ENCODE measurements at regions not wholly inside any gene's neighbourhood (a gene's known extent, or its start where the extent isn't known, plus 50 kb on each side); places are given as distances from the start of the nearest gene placed in this dataset.

DNA sequence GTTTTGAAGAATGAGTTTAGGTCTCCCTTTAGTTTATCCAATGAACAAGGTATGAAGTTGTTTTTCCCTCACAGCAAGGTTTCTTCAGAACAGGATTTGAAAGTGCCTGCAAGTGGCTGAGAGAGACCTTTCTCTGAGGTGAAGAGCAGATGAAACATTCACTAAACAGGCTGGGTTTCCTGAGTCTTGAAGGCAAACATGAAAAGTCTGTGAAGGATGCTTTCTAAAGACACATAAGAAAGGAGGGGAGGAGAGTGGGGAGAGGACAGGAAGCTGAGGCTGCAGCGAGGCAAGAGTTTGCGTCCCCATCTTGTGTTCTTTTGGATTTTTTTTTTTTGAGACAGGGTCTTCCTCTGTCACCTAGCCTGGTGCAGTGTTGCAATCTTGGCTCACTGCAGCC, 95.7 kb upstream of the SIM2 start:
- H3K4me3 ChIP-seq (replicated peaks; ENCODE audit: low read depth, low read length) = no peak overlapping the region
- DNase-seq (ENCODE audit: extremely low read depth, low read depth) = no peak
- no peak for TF ChIP-seq CTCF (IDR thresholded peaks at IDR 0.05; ENCODE audit: low read depth, low read length, missing control alignments)

- no peak for TF ChIP-seq CTCF (IDR thresholded peaks at IDR 0.05; ENCODE audit: low read depth, low read length, missing control alignments)
- no peak for DNase-seq (ENCODE audit: extremely low read depth, low read depth)
- H3K4me3 ChIP-seq (replicated peaks; ENCODE audit: low read depth, low read length) = no peak overlapping the region
Observed at GRCh38 chr21:36605426-36605825, 93.5 kb upstream of the SIM2 start.

- peak; percentile 9 for TF ChIP-seq CTCF (IDR thresholded peaks at IDR 0.05; ENCODE audit: low read depth, low read length, missing control alignments)
- DNase-seq (ENCODE audit: extremely low read depth, low read depth) = no peak
- no peak overlapping the region for H3K4me3 ChIP-seq (replicated peaks; ENCODE audit: low read depth, low read length)
Observed at GRCh38 chr21:36606287-36606982, 92.5 kb upstream of the SIM2 start.

- no peak for DNase-seq (ENCODE audit: extremely low read depth, low read depth)
- H3K4me3 ChIP-seq (replicated peaks; ENCODE audit: low read depth, low read length) = no peak overlapping the region
- no peak for TF ChIP-seq CTCF (IDR thresholded peaks at IDR 0.05; ENCODE audit: low read depth, low read length, missing control alignments)
Observed at GRCh38 chr21:36606983-36607325, 92.0 kb upstream of the SIM2 start.

- no peak for TF ChIP-seq CTCF (IDR thresholded peaks at IDR 0.05; ENCODE audit: low read depth, low read length, missing control alignments)
- no peak overlapping the region for H3K4me3 ChIP-seq (replicated peaks; ENCODE audit: low read depth, low read length)
- DNase-seq (ENCODE audit: extremely low read depth, low read depth) = no peak
Observed at GRCh38 chr21:36608041-36608896, 90.6 kb upstream of the SIM2 start.

DNA sequence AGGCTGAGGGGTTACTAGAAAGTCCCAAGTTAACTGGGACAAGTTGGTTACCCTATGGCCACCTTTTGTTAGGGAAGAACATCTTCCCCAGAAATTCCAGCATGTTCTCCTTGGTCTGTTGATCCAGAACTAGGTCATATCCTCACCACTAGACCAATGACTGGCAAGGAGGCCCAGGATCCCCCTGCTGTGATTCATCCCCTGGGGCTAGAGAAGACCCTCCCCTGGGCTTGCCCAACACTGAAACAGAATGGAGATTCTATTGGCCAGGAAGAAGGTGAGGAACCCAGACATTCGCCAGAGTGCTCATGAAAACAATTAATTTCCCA, 90.1 kb upstream of the SIM2 start:
- no peak for TF ChIP-seq CTCF (IDR thresholded peaks at IDR 0.05; ENCODE audit: low read depth, low read length, missing control alignments)
- DNase-seq (ENCODE audit: extremely low read depth, low read depth) = no peak
- H3K4me3 ChIP-seq (replicated peaks; ENCODE audit: low read depth, low read length) = no peak overlapping the region

Measured in HFF-Myc (cell line).